Loucy (cell line): ENCODE measurements at regions not wholly inside any gene's neighbourhood (a gene's known extent, or its start where the extent isn't known, plus 50 kb on each side); places are given as distances from the start of the nearest gene placed in this dataset.

Experiments used
- H2AFZ ChIP-seq: fragments of 200-600 bp; sonication (generic); 2 replicates; pipeline ENCODE4 v1.6.0; 2016; ENCODE audit warnings: antibody characterized with exemption, mild to moderate bottlenecking, low read length, moderate library complexity
- H3F3A ChIP-seq: fragments of 200-600 bp; 2 replicates; pipeline ENCODE4 v1.6.0; 2016; ENCODE audit warnings: antibody characterized with exemption, low read depth, mild to moderate bottlenecking
- H3K27me3 ChIP-seq: fragments of 200-600 bp; sonication (generic); 2 replicates; pipeline ENCODE4 v1.6.1; 2014; ENCODE audit warnings: low read length, mild to moderate bottlenecking; ENCODE audit not compliant: insufficient read depth, poor library complexity, severe bottlenecking
- H3K36me3 ChIP-seq: fragments of 200-600 bp; sonication (generic); 2 replicates; pipeline ENCODE4 v1.6.1; 2016; ENCODE audit warnings: low read length; ENCODE audit not compliant: insufficient read depth
- H3K4me1 ChIP-seq: fragments of 200-600 bp; sonication (generic); 2 replicates; pipeline ENCODE4 v1.5.1; 2014; ENCODE audit warnings: low read length, mild to moderate bottlenecking; ENCODE audit not compliant: insufficient read depth, poor library complexity, severe bottlenecking
- H3K4me2 ChIP-seq: fragments of 200-600 bp; sonication (generic); 2 replicates; pipeline ENCODE4 v1.6.0; 2014; ENCODE audit warnings: antibody characterized with exemption, low read length, low read depth, mild to moderate bottlenecking; ENCODE audit not compliant: poor library complexity, severe bottlenecking
- H3K4me3 ChIP-seq: fragments of 200-600 bp; sonication (generic); 2 replicates; pipeline ENCODE4 v1.5.1; 2014; ENCODE audit warnings: low read length, mild to moderate bottlenecking, mixed read lengths; ENCODE audit not compliant: poor library complexity, severe bottlenecking
- H3K79me2 ChIP-seq: fragments of 200-600 bp; sonication (generic); 2 replicates; pipeline ENCODE4 v1.6.1; 2014; ENCODE audit warnings: low read length; ENCODE audit not compliant: insufficient read depth
- H3K9ac ChIP-seq: fragments of 200-600 bp; sonication (generic); 2 replicates; pipeline ENCODE4 v1.6.0; 2014; ENCODE audit warnings: mild to moderate bottlenecking, low read depth, low read length, moderate library complexity; ENCODE audit not compliant: poor library complexity, severe bottlenecking
- H3K9me2 ChIP-seq: fragments of 200-600 bp; sonication (generic); replicated peaks from 2 replicates; pipeline ENCODE4 v1.6.1; 2016; ENCODE audit warnings: low read depth, low read length, mixed read lengths
- H3K9me3 ChIP-seq: fragments of 200-600 bp; sonication (generic); 2 replicates; pipeline ENCODE4 v1.6.1; 2014; ENCODE audit warnings: mild to moderate bottlenecking, antibody characterized with exemption, low read length, low read depth; ENCODE audit not compliant: insufficient read depth
- H4K20me1 ChIP-seq: fragments of 200-600 bp; sonication (generic); 2 replicates; pipeline ENCODE4 v1.6.0; 2014; ENCODE audit warnings: antibody characterized with exemption, low read length, mild to moderate bottlenecking; ENCODE audit not compliant: insufficient read depth, poor library complexity, severe bottlenecking
- EZH2phosphoT487 ChIP-seq: fragments of 200-600 bp; IDR thresholded peaks from 2 replicates; pipeline ENCODE4 v1.6.1; 2018; ENCODE audit warnings: antibody characterized with exemption, mild to moderate bottlenecking, moderate library complexity, borderline replicate concordance
- TF ChIP-seq, protein P1 (sequence below): fragments of 200-600 bp; sonication (generic); conservative IDR thresholded peaks from 2 replicates; pipeline ENCODE4 v1.5.1; 2014; ENCODE audit warnings: mild to moderate bottlenecking, antibody characterized with exemption, low read length

DNA sequence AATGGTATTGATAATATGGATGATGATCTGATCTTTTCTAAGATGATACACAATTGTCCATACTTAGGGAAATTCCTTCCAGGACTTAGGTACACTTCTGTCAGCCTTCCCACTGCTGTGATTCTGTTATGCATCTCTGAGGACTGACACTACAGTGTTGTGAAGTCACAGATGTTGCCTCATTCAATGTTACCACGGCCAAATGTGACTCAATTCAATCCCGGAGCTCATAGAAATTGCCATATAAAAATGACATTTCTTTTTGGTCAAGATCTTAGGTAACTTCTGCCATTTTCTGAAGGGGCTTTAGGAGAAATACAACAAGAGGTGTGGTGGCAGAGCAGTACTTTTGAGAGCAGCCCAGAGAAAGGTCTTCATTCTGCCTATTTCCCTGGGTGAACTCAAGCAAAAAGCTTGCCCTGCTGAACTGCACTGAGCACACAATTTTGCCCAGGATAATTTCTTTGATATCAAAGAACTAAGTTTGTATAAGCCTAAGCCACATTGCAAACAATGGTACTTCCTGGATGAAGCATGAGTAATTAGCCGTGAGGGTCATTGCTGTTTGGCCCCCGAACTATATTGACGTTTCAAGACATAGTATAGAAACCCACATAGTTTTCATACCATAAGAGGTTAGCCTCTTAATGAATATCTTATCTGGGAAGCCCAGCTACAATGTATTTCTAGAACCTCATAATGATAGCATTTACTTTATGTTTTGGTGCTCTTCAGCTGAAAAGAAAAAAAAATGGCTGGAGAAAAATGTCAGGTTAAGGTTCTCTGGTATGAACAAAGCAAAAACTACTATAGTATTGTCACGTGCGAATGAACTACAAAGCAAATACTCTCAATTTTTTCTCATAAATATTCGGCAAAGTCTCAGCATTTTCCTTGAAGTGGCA is 437.4 kb downstream of the MEIS1 start:
- Histone ChIP-seq H3K27me3 (no peaks in the 10 kb centered on the region), H3F3A (no peaks in the 10 kb centered on the region), H3K9ac (no peak overlapping the region), H2AFZ (no peak overlapping the region), H3K9me2 (no peaks in the 10 kb centered on the region), H3K4me1 (no peaks in the 10 kb centered on the region), H3K79me2 (no peaks in the 10 kb centered on the region), H3K36me3 (no peaks in the 10 kb centered on the region), H3K4me2 (no peak overlapping the region), H3K9me3 (no peaks in the 10 kb centered on the region), H3K4me3 (no peak overlapping the region), H4K20me1 (no peaks in the 10 kb centered on the region)
- no peak for TF ChIP-seq EZH2phosphoT487
- TF ChIP-seq, protein P1, sequence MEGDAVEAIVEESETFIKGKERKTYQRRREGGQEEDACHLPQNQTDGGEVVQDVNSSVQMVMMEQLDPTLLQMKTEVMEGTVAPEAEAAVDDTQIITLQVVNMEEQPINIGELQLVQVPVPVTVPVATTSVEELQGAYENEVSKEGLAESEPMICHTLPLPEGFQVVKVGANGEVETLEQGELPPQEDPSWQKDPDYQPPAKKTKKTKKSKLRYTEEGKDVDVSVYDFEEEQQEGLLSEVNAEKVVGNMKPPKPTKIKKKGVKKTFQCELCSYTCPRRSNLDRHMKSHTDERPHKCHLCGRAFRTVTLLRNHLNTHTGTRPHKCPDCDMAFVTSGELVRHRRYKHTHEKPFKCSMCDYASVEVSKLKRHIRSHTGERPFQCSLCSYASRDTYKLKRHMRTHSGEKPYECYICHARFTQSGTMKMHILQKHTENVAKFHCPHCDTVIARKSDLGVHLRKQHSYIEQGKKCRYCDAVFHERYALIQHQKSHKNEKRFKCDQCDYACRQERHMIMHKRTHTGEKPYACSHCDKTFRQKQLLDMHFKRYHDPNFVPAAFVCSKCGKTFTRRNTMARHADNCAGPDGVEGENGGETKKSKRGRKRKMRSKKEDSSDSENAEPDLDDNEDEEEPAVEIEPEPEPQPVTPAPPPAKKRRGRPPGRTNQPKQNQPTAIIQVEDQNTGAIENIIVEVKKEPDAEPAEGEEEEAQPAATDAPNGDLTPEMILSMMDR = no peak

DNA sequence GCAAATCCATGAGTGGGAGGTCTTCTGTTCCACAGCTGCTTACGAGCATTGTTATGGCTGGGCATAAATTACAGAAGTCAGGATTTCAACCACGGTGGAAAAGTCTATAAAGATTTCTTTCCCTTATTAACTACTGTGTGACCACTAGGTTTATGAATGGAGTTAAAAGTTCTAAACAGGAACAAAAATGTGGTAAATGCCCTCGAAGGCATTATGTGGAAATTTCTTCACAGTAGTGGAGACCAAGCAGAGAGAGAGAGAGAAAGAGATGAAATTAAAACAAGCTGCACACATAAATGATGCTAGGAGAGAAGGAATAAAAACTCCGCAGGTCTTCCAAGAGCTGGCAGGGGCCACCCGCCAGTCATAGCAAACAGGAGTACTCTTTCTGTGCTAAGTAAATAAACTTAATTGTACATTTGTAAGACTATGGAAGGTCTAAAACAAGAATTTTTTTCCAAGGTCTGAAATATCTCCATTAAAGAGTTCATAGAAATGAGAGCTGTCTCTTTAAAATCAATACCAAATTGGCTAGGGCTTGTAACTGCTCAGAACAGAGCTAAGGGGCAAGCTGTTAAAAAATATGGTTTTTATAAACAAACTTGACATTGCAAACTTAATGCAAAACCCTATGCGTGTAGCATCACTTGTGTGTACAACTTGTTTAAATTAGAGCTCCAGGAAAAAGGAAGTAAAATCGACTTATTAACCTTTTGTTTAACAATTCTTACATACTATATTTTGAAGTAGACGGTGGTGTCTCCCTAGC is 438.2 kb downstream of the MEIS1 start:
- H3K4me2 ChIP-seq = no peak overlapping the region
- no peak overlapping the region for H2AFZ ChIP-seq
- H3K9ac ChIP-seq = no peak overlapping the region
- no peaks in the 10 kb centered on the region for H3F3A ChIP-seq
- no peaks in the 10 kb centered on the region for H3K27me3 ChIP-seq
- H3K4me3 ChIP-seq = no peak overlapping the region
- no peaks in the 10 kb centered on the region for H3K79me2 ChIP-seq
- no peaks in the 10 kb centered on the region for H3K4me1 ChIP-seq
- H3K9me2 ChIP-seq = no peaks in the 10 kb centered on the region
- no peaks in the 10 kb centered on the region for H4K20me1 ChIP-seq
- H3K9me3 ChIP-seq = no peaks in the 10 kb centered on the region
- TF ChIP-seq EZH2phosphoT487 = no peak
- TF ChIP-seq, protein P1 = no peak
- H3K36me3 ChIP-seq = no peaks in the 10 kb centered on the region

DNA sequence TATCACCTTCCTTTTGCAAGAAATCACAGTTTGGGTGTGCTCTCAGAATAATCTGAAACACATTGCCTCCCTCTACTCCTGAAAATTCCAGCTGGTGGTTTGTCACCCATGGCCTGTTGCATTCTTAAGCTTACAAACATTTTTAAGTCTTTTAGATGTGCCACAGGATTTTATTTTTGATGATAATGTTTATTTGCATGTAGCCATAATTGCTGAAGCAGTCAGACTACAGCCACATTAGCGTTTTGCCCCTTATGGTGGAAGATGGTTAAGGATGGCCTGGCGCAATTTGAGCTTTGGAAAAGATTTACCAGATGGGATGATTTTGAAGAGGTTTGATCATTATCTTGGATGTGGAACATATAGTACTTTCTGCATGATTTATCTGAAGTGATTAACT is 439.5 kb downstream of the MEIS1 start:
- Histone ChIP-seq H2AFZ (no peak overlapping the region), H3K9me3 (no peaks in the 10 kb centered on the region)

More for the DNA sequence above, 439.5 kb downstream of the MEIS1 start:
- Histone ChIP-seq H4K20me1 (no peaks in the 10 kb centered on the region), H3K4me2 (no peak overlapping the region), H3K79me2 (no peaks in the 10 kb centered on the region), H3K36me3 (no peaks in the 10 kb centered on the region), H3K9me2 (no peaks in the 10 kb centered on the region), H3K9ac (no peak overlapping the region), H3K27me3 (no peaks in the 10 kb centered on the region), H3K4me1 (no peaks in the 10 kb centered on the region), H3K4me3 (no peak overlapping the region), H3F3A (no peaks in the 10 kb centered on the region)
- TF ChIP-seq, protein P1 = no peak
- TF ChIP-seq EZH2phosphoT487 = no peak
